K562 (cell line): ENCODE measurements at regions not wholly inside any gene's neighbourhood (a gene's known extent, or its start where the extent isn't known, plus 50 kb on each side); places are given as distances from the start of the nearest gene placed in this dataset.

Source experiments
- CEBPZ ChIP-seq: fragments of 150-350 bp; IDR thresholded peaks from 2 replicates; pipeline ENCODE4 v1.6.1; 2014; ENCODE audit warnings: low read depth, mild to moderate bottlenecking, low read length, borderline replicate concordance
- CREB3 ChIP-seq: fragments of 450-650 bp; conservative IDR thresholded peaks from 2 replicates; pipeline ENCODE4 v1.6.1; 2016; ENCODE audit warnings: missing genetic modification characterization, low read depth, mild to moderate bottlenecking, missing compliant biosample characterization, moderate library complexity
- CREB5 ChIP-seq: fragments of 250-450 bp; sonication (Bioruptor Pico); IDR thresholded peaks from 2 replicates; pipeline ENCODE4 v1.5.0; 2020; ENCODE audit warnings: mild to moderate bottlenecking
- ETV5 ChIP-seq: sonication (generic); formaldehyde crosslinking; IDR thresholded peaks from 2 replicates; pipeline ENCODE4 v1.4.0; 2020; ENCODE audit warnings: low read depth, mild to moderate bottlenecking, missing genetic modification reagents
- EZH2 ChIP-seq: IDR thresholded peaks from 2 replicates; pipeline ENCODE4 v1.6.1; 2012; ENCODE audit warnings: low read depth, mild to moderate bottlenecking, inconsistent platforms, low read length, borderline replicate concordance
- HINFP ChIP-seq: fragments of 450-650 bp; conservative IDR thresholded peaks from 2 replicates; pipeline ENCODE4 v1.6.1; 2016; ENCODE audit warnings: missing genetic modification characterization, low read depth, mild to moderate bottlenecking, control low read depth, missing compliant biosample characterization
- NFATC3 ChIP-seq: fragments of 450-650 bp; IDR thresholded peaks from 2 replicates; pipeline ENCODE4 v1.6.1; 2017; ENCODE audit warnings: mild to moderate bottlenecking
- SOX6 ChIP-seq: fragments of 450-650 bp; IDR thresholded peaks from 2 replicates; pipeline ENCODE4 v1.6.1; 2014; ENCODE audit warnings: mild to moderate bottlenecking
- TCFL5 ChIP-seq: fragments of 250-450 bp; sonication (Bioruptor Pico); conservative IDR thresholded peaks from 2 replicates; pipeline ENCODE4 v1.6.1; 2021; ENCODE audit warnings: mild to moderate bottlenecking, moderate library complexity, matching md5 sums
- ZBTB12 ChIP-seq: fragments of 250-450 bp; sonication (Bioruptor Pico); IDR thresholded peaks from 2 replicates; pipeline ENCODE4 v1.4.0; 2020
- ZNF124 ChIP-seq: sonication (generic); formaldehyde crosslinking; IDR thresholded peaks from 2 replicates; pipeline ENCODE4 v1.8.1; 2022; ENCODE audit warnings: missing genetic modification reagents
- ZNF431 ChIP-seq: sonication (generic); formaldehyde crosslinking; IDR thresholded peaks from 2 replicates; pipeline ENCODE4 v1.8.0; 2022; ENCODE audit warnings: mild to moderate bottlenecking, missing genetic modification reagents
- ZNF512 ChIP-seq: IDR thresholded peaks from 2 replicates; pipeline ENCODE4 v1.6.1; 2016; ENCODE audit warnings: missing genetic modification characterization, missing compliant biosample characterization

- TF ChIP-seq ZNF512 (tag) (no peak), ZBTB12 (CRISPR knock-in tag) (peak; percentile 34; the same call in 1 of the 2 replicates), CREB5 (CRISPR knock-in tag) (no peak), ETV5 (CRISPR knock-in tag) (no peak), SOX6 (peak; percentile 18; the same call in 1 of the 2 replicates), CEBPZ (no peak), NFATC3 (no peak), HINFP (no peak), ZNF431 (CRISPR knock-in tag) (no peak), ZNF124 (CRISPR knock-in tag) (no peak), CREB3 (tag) (no peak), EZH2 (no peak), TCFL5 (CRISPR knock-in tag) (no peak)
- TF ChIP-seq, all 486 proteins: peak for 49
These were observed 90.0 kb upstream of the EDA2R start (continued) for GRCh38 chrX:66728818-66729271.
